Breast epithelium (tissue), 3 donors: ENCODE measurements at regions not wholly inside any gene's neighbourhood (a gene's known extent, or its start where the extent isn't known, plus 50 kb on each side); places are given as distances from the start of the nearest gene placed in this dataset.

Experiments used
- CTCF ChIP-seq, 3 donors: fragments of 450-650 bp; IDR thresholded peaks; one replicate each; pipeline ENCODE4 v1.5.1; 2016 to 2017; ENCODE audit warnings: antibody characterized with exemption in 3 of 3, mild to moderate bottlenecking in 3 of 3, moderate library complexity in 3 of 3
- POLR2A ChIP-seq: fragments of 450-650 bp; IDR thresholded peaks from one replicate; pipeline ENCODE4 v1.6.1; 2016; ENCODE audit warnings: antibody characterized with exemption, mild to moderate bottlenecking, moderate library complexity
- POLR2AphosphoS5 ChIP-seq, 3 donors: sonication (generic); formaldehyde crosslinking; IDR thresholded peaks; one replicate each; pipeline ENCODE4 v1.6.1; 2017; ENCODE audit warnings: antibody characterized with exemption in 3 of 3

- no peak for TF ChIP-seq CTCF (IDR thresholded peaks at IDR 0.05)
- TF ChIP-seq POLR2A: no peak
- TF ChIP-seq POLR2AphosphoS5 (IDR thresholded peaks at IDR 0.05): no peak
Observed at GRCh38 chr14:38623661-38624060, 367.8 kb upstream of the CLEC14A start.
